HUES48 (cell line): ENCODE measurements at regions not wholly inside any gene's neighbourhood (a gene's known extent, or its start where the extent isn't known, plus 50 kb on each side); places are given as distances from the start of the nearest gene placed in this dataset.
"Not testable (repeated sequence)": the region's sequence is repeated elsewhere in the genome, so short reads cannot be mapped to it uniquely, and the experiment has no call there.

Source experiments
- H3K27ac ChIP-seq: one replicate; pipeline ENCODE4 v1.7.0; 2013; ENCODE audit warnings: low read depth, low read length, inconsistent platforms
- H3K27me3 ChIP-seq: 2 replicates; pipeline ENCODE4 v1.6.1; 2013; ENCODE audit warnings: mild to moderate bottlenecking, low read length; ENCODE audit not compliant: control insufficient read depth, insufficient read depth
- H3K36me3 ChIP-seq: 2 replicates; pipeline ENCODE4 v1.6.1; 2013; ENCODE audit warnings: low read length; ENCODE audit not compliant: control insufficient read depth, insufficient read depth
- H3K4me1 ChIP-seq: 2 replicates; pipeline ENCODE4 v1.6.1; 2013; ENCODE audit warnings: mild to moderate bottlenecking, low read length; ENCODE audit not compliant: control insufficient read depth, insufficient read depth
- H3K4me3 ChIP-seq: 2 replicates; pipeline ENCODE4 v1.5.1; 2013; ENCODE audit warnings: mild to moderate bottlenecking, low read depth, low read length
- H3K9ac ChIP-seq: 2 replicates; pipeline ENCODE4 v1.6.1; 2013; ENCODE audit warnings: mild to moderate bottlenecking, low read depth, low read length, moderate library complexity
- H3K9me3 ChIP-seq: 2 replicates; pipeline ENCODE4 v1.6.1; 2013; ENCODE audit warnings: low read length; ENCODE audit not compliant: control insufficient read depth, insufficient read depth

GRCh38 chr12:114506651-114507050, 100.7 kb upstream of the TBX5 start:
- Histone ChIP-seq H3K27me3 (peaks cover 59% of the 10 kb centered on the region), H3K4me1 (no peaks in the 10 kb centered on the region), H3K9me3 (no peaks in the 10 kb centered on the region), H3K4me3 (no peak overlapping the region), H3K9ac (no peak overlapping the region), H3K36me3 (no peaks in the 10 kb centered on the region), H3K27ac (no peak overlapping the region)

GRCh38 chr12:114504311-114504710, 98.4 kb upstream of the TBX5 start:
- H3K9me3 ChIP-seq: no peaks in the 10 kb centered on the region
- peaks cover 82% of the 10 kb centered on the region for H3K27me3 ChIP-seq
- no peaks in the 10 kb centered on the region for H3K36me3 ChIP-seq
- H3K27ac ChIP-seq: no peak overlapping the region
- H3K9ac ChIP-seq: no peak overlapping the region
- peaks cover 8% of the 10 kb centered on the region for H3K4me1 ChIP-seq
- H3K4me3 ChIP-seq: no peak overlapping the region

DNA sequence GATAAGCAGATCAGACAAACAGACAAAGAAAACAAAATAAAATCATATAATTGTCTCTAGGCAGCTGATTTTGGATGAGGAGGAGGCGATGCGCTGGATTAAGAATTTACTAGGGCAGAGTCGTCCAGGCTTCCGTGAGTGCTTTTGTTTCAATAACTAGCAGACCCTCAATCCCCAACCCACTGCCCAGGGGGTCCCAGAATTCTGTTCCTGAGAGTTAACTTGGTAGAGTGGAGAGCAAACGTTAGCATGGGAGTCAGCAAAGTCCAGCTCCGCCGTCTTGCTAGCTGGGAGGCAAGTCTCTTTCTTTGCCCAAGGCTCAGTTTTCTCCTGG, 95.5 kb upstream of the TBX5 start:
- peak overlapping the region; percentile 54 for H3K4me3 ChIP-seq

DNA sequence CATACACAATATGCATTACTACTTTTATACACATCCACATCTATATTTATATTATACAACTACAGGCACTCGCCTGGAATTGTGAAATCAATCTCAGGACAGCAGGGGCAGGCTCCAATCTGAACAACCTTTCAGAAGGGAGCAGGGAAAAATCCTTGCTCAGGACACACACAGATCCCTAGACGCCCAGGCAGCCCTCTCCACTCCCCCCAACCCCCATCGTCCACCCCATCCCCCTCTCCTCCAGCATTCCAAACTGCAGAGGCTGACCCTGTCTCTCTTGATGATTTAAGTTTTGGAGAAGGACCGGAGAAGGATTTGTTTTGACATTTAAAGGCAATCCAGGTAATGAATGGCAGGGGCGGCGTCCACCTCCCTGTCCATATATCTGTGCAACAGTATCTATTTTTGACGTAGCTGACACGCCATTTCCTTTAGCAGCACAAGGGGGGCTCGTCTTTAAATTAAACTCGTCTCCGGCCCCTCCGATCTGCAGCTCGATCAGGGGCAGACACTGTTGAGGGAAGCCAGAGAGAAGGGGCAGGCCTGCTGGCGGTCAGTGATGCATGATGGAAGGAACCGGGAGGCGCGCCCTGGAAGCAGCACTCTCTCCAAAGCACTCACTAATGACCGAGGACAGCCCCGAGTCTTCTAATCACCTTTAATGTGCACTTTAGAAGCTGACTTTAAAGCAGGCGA, 95.0 kb upstream of the TBX5 start:
- Histone ChIP-seq H3K27me3 (peaks cover 73% of the 10 kb centered on the region), H3K36me3 (no peaks in the 10 kb centered on the region), H3K9ac (no peak overlapping the region), H3K9me3 (no peaks in the 10 kb centered on the region), H3K4me1 (peaks cover 8% of the 10 kb centered on the region), H3K4me3 (peak overlapping the region; percentile 54), H3K27ac (no peak overlapping the region)

More for the DNA sequence above, 95.5 kb upstream of the TBX5 start:
- H3K9ac ChIP-seq: no peak overlapping the region
- no peaks in the 10 kb centered on the region for H3K36me3 ChIP-seq
- H3K4me1 ChIP-seq: peaks cover 8% of the 10 kb centered on the region
- H3K27me3 ChIP-seq: peaks cover 77% of the 10 kb centered on the region
- H3K9me3 ChIP-seq: no peaks in the 10 kb centered on the region
- H3K27ac ChIP-seq: no peak overlapping the region

GRCh38 chr12:114500131-114500530, 94.2 kb upstream of the TBX5 start:
- no peak overlapping the region for H3K27ac ChIP-seq
- H3K36me3 ChIP-seq: no peaks in the 10 kb centered on the region
- H3K9me3 ChIP-seq: no peaks in the 10 kb centered on the region
- peaks cover 66% of the 10 kb centered on the region for H3K27me3 ChIP-seq
- H3K4me1 ChIP-seq: peaks cover 8% of the 10 kb centered on the region
- no peak overlapping the region for H3K9ac ChIP-seq
- H3K4me3 ChIP-seq: no peak overlapping the region

DNA sequence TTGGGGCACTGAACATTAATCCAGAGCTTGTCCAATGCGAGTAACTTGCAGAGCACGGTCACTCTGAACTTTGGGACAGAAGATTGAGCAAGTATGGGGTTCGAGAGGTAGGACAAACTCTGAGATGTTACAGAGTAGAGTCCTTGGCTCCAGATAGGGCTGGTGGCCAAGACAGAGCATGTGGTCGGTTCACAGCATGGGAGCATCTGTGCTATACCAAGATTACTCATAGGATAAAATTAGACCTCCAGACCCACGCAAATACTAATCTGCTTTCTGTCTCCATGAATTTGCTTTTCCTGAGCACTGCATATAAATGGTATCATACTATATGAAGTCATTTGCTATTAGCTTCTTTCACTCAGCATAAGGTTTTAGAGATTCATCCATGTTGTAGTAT, 93.4 kb upstream of the TBX5 start:
- no peaks in the 10 kb centered on the region for H3K36me3 ChIP-seq
- no peak overlapping the region for H3K4me3 ChIP-seq
- peaks cover 58% of the 10 kb centered on the region for H3K27me3 ChIP-seq
- H3K4me1 ChIP-seq: peaks cover 8% of the 10 kb centered on the region
- no peaks in the 10 kb centered on the region for H3K9me3 ChIP-seq
- no peak overlapping the region for H3K9ac ChIP-seq
- no peak overlapping the region for H3K27ac ChIP-seq

- no peak overlapping the region for H3K9ac ChIP-seq
- H3K4me3 ChIP-seq: no peak overlapping the region
- H3K27me3 ChIP-seq: peaks cover 21% of the 10 kb centered on the region
- no peak overlapping the region for H3K27ac ChIP-seq
- no peaks in the 10 kb centered on the region for H3K36me3 ChIP-seq
- no peaks in the 10 kb centered on the region for H3K9me3 ChIP-seq
- no peaks in the 10 kb centered on the region for H3K4me1 ChIP-seq
Observed at GRCh38 chr12:114491916-114492315, 86.0 kb upstream of the TBX5 start.

DNA sequence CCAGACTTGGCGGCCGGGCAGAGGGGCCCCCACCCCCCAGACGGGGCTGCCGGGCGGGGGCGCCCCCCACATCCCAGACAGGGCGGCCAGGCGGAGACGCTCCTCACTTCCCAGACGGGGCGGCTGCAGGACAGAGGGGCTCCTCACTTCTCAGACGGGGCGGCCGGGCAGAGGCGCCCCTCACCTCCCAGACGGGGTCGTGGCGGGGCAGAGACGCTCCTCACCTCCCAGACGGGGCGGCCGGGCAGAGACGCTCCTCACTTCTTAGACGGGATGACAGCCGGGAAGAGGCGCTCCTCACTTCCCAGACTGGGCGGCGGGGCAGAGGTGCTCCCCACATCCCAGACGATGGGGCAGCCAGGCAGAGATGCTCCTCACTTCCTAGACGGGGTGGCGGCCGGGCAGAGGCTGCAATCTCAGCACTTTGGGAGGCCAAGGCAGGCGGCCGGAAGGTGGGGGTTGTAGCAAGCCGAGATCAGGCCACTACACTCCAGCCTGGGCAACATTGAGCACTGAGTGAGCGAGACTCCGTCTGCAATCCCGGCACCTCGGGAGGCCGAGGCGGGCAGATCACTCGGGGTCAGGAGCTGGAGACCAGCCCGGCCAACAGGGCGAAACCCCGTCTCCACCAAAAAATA, 79.0 kb upstream of the TBX5 start:
- H3K9me3 ChIP-seq, H3K27ac ChIP-seq, H3K4me3 ChIP-seq, H3K4me1 ChIP-seq, H3K36me3 ChIP-seq, H3K9ac ChIP-seq: not testable (repeated sequence)
- H3K27me3 ChIP-seq: peaks cover 57% of the 10 kb centered on the region

DNA sequence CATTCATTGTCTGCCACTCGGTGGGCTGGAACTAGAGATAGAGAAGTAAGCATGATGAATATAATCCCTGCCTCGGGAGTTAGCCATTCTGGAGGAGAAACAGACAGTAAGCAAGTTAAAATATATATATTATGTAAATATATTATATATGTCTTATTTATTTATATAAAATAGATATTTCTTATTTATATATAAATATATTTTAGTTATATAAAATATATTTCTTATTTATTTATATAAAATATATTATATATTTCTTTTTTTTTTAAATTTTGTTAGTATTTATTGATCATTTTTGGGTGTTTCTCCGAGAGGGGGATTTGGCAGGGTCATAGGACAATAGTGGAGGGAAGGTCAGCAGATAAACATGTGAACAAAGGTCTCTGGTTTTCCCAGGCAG, 78.1 kb upstream of the TBX5 start:
- H3K27ac ChIP-seq: no peak overlapping the region
- H3K9me3 ChIP-seq: no peaks in the 10 kb centered on the region
- no peak overlapping the region for H3K9ac ChIP-seq
- H3K4me1 ChIP-seq: peaks cover 13% of the 10 kb centered on the region
- no peaks in the 10 kb centered on the region for H3K36me3 ChIP-seq
- H3K4me3 ChIP-seq: no peak overlapping the region
- peaks cover 66% of the 10 kb centered on the region for H3K27me3 ChIP-seq

DNA sequence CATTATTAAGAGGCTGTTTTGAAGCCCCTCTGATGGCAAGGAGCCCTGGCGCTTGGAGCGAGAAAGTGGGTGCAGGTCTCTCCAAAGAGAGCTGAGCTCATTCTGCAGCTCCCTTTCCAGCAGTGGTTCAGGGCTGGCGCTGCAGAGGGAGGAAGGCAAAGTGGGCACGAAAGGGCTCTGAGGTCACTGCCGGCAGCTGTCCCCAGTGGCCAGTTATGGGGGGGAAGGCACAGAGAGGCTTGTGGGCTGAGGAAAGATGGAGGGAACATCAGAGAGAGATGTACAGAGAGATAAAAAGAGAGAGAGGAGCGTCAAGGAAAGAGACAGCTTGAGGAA, 75.2 kb upstream of the TBX5 start:
- Histone ChIP-seq H3K9me3 (no peaks in the 10 kb centered on the region), H3K9ac (no peak overlapping the region)

DNA sequence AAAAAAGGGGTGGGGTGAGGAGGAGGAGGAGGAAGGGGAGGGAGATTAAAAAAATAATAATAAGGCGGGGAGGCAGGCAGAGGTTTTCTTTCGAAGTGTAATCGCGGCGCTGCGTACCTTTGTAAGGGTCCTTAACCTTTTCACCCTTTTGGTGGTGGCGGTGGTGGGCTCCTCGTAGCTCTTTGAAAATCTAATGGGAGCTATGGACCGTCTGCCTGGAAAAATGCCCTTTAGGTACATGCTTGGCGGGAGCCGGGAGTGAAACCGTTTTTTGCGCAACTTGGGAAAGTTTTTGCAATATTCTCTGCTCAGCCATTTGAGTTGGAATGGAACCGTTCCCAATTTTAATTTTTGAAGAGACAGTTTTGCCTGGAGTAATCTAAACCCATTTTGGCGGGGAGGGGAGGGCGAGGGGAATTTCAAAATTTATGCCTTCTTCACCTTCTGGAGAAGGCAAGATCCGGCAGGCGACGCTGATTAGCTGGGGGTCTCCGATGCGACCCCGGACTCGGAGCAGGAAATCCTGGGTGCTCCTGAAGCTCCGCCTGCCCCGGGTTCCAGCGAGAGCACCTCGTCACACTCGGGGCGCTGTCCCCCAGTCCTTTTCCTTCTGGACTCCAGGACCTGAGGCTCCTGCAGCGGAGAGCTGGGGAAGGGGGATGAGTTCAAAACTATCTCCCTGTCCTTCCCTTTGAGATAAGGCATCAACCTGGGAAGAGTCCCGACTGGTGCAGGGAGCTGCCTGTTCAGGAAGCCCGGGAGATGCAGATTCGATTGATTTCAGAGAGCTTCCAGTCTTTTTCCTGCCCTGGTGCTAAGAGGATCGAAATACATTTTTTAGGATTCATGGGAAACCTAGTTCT, 74.6 kb upstream of the TBX5 start:
- no peak overlapping the region for H3K27ac ChIP-seq
- H3K36me3 ChIP-seq: no peaks in the 10 kb centered on the region
- peaks cover 13% of the 10 kb centered on the region for H3K4me1 ChIP-seq
- peaks cover 83% of the 10 kb centered on the region for H3K27me3 ChIP-seq
- peak overlapping the region; percentile 77 for H3K4me3 ChIP-seq
- H3K9me3 ChIP-seq: no peaks in the 10 kb centered on the region
- H3K9ac ChIP-seq: no peak overlapping the region

More for the DNA sequence above, 75.2 kb upstream of the TBX5 start:
- H3K4me3 ChIP-seq: peak overlapping the region; percentile 77; the same call in 1 of the 2 replicates
- peaks cover 77% of the 10 kb centered on the region for H3K27me3 ChIP-seq
- peaks cover 13% of the 10 kb centered on the region for H3K4me1 ChIP-seq
- H3K27ac ChIP-seq: no peak overlapping the region
- H3K36me3 ChIP-seq: no peaks in the 10 kb centered on the region
